Amniotic epithelial cell (primary cell): ENCODE measurements at regions not wholly inside any gene's neighbourhood (a gene's known extent, or its start where the extent isn't known, plus 50 kb on each side); places are given as distances from the start of the nearest gene placed in this dataset.
"Not testable (repeated sequence)": the region's sequence is repeated elsewhere in the genome, so short reads cannot be mapped to it uniquely, and the experiment has no call there.

ENCODE experiments used
- DNase-seq: peaks from one replicate; pipeline ENCODE4 v3.0.0-alpha.2; 2010; ENCODE audit warnings: low read depth

DNA sequence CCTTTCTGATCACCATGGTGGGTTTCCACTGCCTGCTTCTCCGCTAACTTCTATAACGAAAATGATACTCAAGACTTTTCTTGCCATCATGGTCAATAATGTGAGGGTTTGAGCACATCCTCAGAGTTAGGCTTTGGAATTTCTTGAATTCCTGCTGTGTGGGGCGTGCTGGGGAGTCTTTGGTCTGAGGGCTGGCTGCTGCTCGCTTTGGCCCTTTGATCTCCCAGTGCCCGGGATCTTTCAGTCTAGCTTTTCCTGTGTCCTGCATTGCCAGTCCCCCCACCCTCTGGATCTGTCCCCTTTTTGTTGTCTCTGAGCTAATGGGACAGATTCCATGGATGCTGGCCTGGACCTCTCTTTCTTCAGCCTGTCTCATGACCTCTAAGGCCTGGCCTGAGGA lies 182.6 kb downstream of the NPIPA7 start:
- not testable (repeated sequence) for DNase-seq

DNA sequence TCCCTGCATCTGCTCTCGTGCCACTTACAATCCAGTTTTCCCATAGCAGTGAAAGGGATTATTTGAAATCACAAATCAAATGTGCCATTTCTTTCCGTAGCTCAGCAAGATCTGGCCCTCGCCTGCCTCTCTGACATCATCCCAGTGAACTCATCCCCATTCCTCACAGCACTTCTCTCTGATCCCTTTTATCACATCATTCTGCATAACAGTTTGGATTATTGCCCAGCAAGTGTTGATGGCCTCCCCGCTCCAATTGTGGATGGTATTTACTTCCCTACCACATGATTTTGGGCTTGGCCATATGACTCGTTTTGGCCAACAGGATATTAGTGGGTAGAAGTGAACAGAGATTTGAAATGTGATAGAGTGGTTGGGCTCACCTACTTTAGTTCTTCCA lies 185.0 kb downstream of the NPIPA7 start:
- not testable (repeated sequence) for DNase-seq

DNA sequence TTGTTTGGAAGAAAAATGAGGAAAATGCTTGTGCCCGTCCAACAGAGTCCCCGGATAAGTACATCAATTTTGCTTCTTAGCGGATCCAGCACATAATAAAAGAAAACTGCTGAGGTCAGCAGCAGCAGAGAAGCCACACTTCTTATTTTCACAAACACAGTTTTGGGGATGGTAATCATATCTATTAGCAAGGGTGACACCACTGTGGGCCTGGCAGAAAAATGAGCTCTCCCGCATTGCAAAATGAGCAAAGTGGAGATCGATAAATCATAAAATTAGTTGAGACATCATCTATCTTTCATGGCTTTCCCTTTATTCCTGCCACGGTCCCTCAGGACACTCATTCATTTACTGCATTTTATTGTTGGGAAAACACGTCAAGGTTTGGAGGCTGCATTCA lies 186.4 kb downstream of the NPIPA7 start:
- not testable (repeated sequence) for DNase-seq

DNA sequence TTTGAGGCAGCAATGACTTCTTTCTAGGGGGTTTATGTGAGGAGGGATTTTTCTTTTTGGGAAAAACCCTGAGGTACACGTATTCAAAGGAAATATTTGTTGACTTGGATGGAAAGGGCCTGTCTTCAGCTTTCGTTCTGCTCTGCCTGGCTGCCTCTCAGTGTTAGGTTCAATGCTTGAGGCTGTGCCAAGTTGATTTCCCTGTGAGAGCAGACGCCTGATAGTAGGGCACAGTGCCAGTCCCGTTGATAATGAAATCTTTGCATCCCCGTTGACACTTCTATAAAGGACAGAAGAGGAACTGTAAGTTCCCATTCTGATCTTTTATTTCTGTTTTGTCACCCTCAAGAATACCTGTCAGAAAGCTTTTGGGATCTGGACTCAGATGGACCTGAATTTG lies 191.1 kb downstream of the NPIPA7 start:
- not testable (repeated sequence) for DNase-seq

DNA sequence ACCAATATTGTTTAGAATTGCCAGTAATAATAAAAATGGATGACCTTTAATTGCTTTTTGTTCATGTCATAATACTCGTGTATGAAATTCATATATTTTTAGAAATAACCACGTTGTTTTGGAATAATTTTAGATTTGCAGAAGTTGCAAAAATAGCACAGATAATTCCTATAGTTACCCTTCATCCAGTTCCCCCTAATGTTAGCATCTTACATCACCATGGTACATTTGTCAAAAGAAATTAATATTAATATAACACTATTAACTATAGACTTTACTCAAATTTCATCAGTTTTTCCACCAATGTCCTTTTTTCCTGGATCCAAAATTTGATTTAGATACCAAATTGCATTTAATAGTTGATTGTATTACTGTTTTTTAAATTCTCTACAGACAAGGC lies 191.9 kb downstream of the NPIPA7 start:
- DNase-seq, result not testable (repeated sequence)

DNA sequence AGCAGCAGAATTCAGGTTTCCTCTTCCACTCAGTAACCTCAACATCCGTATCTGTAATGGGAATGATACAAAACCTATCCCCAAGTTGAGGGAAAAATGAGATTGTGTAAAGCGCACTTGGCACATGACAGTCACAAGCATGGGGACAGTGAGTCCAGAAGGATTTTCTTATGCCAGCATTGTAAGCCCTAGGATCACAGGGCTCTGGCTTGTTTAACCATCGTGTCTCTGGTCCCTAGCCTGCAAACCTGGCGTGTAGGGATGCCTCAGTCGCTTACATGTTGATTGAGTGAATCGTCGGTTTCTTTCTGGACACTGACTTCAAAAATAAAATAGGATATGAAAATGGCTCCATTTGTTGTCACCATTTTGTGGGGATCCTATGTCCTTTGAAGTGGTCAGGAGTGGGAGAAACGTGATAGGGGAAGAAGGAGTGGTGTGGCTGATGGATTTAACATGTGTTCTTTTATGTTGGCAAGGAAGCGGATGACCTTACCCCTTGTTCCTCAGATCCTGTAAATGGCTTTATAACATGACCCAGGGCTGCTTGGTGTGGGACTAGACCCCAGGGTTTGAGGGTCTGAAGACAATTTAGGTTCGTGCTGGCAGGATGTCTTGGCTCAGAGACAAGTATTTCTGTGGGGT lies 193.3 kb downstream of the NPIPA7 start:
- DNase-seq, result not testable (repeated sequence)

DNA sequence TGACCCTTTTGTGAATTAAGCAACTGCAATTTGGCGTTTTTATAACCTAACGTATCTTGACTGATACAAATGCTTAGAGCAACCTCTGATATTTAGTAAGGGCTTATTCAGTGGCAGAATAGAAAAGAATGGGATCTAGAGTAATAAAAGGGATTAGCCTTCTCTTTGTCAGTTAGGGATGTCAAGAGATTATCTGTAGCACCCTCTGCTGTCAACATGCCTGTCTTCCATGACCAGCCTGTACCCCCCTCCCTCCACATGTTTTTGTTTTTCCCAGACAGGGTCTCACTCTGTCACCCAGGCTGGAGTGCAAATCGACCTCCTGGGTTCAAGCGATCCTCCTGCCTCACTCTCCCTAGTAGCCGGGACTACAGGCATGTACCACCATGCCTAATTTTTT lies 198.1 kb downstream of the NPIPA7 start:
- not testable (repeated sequence) for DNase-seq

DNA sequence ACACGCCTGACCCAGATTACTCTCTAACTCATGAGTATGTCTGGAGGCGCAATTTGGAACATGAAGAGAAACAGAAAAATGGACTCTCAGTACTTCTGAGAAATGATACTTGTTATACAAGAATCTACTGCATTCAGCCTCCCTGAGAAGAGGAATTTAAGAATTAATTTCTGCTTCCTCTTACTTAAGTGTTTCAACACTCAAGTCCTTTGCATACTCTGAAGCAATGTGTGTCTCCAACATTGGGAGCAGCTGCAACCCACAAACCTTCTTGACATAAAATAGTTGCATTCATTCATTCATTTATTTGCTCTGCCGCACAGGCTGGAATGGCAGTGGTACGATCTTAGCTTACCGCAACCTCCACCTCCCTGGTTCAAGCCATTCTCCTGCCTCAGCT lies 199.8 kb downstream of the NPIPA7 start:
- no peak for DNase-seq

DNA sequence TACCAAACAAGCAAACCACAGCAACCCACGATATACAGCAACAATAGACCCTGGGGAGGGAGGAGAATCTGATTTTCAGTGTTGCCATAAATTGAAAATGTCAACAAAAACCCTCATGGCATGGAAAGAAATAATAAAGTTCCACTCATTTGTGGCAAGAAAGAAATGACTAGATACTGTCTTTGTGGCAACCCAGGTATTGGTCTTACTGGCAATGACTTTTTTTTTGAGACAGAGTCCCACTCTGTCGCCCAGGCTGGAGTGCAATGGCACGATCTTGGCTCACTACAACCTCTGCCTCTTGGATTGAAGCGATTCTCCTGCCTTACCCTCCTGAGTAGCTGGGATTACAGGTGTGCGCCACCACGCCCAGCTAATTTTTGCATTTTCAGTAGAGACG lies 204.0 kb downstream of the NPIPA7 start:
- not testable (repeated sequence) for DNase-seq

DNA sequence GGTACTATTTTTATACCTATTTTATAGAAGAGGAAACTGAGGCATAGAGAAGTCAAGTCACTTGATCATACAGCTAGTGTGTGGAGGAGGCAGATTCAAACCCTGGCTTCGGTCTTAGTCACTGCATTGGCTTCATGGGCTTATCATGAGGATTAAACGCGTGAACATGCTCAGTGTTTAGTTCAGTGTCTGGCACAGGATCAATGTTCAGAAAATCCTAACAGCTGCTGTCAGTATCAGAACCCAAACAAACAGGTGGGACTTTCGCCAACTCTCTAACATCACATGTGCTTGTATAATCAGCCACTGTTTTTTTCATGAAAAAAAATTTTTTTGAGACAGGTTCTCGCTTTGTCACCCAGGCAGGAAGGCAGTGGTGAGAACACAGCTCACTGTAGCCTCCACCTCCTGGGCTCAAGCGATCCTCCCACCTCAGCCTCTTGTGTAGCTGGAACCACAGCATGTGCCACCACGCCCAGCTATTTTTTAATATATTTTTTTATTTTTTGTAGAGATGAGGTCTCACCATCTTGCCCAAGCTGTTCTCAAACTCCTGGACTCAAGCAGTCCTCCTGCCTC lies 207.2 kb downstream of the NPIPA7 start:
- not testable (repeated sequence) for DNase-seq

DNA sequence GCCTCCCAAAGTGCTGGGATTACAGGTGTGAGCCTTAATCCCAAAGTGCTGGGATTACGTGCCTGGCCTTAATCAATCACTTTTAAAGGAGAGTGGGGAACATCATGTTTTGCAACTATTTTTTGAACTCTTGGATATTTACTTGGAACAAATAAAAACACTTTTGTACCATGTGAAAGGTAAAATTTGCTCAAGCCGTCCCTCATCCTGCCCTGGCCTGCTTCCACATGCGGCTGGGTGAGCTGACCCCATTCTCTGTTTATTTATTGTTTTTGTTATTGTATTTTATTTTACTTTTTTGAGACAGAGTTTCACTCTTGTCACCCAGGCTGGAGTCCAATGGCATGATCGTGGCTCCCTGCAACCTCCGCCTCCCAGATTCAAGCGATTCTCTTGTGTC lies 208.0 kb downstream of the NPIPA7 start:
- not testable (repeated sequence) for DNase-seq

DNA sequence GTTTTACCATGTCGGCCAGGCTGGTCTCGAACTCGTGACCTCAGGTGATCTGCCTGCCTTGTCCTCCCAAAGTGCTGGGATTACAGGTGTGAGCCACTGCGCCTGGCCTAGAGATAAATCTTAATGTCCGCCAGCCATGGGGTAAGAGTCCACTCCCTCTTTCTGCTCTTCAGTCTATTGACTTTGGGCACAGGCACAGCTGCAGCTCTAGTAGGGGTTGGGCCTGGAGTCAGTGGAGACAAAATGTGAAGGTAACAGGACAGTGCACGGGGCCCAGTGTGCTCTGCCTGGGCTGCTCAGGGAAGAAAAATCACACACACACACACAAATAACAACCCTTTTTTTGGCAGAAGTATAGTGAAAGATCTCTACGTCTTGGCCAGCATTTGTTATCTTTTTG lies 209.5 kb downstream of the NPIPA7 start:
- DNase-seq, result not testable (repeated sequence)

DNA sequence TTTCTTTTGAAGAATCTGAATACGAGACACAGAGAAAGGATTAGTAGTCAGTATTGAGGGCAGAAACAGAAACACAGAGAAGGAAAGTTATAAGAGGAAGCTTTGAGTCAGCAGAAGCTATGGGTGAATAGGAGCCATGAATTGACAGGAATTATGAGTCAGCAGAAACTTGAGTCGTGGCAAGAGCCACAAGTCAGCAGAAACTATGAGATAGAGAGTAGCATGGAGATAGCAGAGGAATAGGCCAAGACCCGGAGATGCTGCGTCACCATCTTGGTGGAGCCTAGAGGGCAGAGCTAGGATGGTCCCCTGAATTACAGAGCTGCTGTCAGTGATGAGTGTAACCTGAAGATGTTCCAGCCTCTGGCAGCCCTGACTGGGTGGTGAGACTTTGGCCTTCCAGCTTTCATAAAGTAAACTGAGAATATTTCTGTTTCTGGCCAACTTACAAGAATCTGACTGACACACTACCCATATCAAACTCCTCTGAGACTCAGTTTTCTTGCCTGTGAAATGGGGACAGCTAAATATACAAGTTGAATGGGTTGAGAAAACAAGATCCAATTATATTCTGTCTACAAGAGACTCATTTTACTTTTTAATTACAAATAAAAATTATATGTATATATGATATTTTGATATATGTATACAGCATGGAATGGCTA lies 211.8 kb downstream of the NPIPA7 start:
- DNase-seq, result not testable (repeated sequence)

DNA sequence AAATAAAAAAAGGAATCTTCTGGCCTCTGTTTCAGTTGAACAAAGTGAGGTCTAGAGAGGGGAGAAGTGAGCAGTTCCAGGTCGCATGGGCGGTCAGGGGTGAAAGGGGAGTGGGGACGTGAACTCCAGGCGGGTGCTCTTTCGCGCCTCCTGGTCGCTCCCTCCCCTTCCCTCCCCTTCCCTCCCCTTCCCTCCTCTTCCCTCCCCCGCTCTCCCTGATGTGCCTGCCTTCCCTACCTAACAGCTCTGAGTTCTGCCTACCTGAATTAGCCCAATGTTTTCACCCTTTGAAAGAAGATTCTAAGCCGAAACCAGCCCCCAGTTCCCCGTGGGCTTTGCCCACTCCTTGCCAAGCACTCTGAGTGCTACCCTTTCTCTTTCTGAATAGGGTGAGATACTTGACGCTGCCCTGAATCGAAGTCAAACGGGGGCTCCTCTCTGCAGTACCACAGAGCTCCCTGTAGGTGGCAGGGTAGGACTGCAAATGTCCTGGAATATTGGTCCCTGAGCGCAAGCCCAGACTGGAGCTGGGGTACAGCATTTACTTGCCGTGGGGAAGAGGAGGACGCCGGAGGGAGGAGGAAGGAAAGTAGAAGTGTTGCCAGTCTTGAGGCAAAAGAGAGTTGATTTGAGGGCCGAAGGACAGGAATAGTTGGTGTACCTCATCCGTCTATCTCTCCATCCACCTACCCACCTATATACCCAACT lies 214.4 kb downstream of the NPIPA7 start:
- not testable (repeated sequence) for DNase-seq

DNA sequence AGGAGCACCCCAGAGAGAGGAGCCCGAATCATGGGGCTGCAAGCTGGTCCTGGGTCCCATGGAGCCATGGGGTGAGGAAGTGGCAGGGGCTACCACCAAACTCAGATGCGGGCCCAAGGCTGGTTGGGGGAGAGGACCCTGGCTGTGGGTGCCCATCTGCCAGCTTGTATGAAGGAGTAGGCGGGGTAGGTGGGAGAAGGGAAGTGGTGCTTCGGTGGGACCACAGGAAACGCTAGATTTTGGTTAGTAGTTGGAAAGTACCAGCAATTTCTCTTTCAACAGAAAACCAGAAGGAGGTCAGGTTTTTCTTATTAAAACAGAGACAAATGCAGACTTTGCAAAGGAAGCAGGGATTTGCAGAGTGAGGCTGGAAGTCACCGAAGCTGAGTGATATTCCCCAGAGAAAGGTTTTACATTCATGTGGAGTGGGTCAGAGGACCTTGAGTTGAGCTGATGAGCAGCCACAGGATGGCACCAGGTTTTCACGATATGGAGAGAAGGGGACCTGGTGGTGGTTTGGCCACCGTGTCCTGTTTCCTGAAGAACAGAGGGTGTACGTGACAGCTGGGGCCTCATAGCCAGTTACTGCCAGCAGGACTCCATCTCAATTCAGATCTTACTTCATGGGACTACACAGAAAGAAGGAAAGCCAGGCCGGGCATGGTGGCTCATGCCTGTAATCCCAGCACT lies 216.2 kb downstream of the NPIPA7 start:
- not testable (repeated sequence) for DNase-seq

DNA sequence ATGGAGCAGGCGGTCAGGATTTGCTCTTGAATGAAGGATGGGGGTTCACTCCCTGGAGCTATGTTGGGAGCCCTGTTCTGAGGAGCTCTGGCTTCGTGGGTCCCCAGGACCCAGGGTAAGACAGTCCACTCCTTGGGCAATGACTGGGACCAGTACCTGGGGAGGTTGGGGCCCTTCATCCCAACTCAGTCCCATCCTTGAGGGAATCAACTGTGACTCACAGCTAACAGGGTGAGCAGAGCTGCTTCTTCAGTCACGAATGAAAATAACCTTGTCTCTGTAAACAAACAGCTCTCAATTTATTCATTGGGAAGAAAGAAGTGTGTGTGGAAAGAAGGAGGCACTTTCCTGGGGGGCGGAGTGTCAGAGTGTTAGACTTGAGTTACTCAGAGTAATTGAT lies 222.3 kb downstream of the NPIPA7 start:
- DNase-seq, result not testable (repeated sequence)

DNA sequence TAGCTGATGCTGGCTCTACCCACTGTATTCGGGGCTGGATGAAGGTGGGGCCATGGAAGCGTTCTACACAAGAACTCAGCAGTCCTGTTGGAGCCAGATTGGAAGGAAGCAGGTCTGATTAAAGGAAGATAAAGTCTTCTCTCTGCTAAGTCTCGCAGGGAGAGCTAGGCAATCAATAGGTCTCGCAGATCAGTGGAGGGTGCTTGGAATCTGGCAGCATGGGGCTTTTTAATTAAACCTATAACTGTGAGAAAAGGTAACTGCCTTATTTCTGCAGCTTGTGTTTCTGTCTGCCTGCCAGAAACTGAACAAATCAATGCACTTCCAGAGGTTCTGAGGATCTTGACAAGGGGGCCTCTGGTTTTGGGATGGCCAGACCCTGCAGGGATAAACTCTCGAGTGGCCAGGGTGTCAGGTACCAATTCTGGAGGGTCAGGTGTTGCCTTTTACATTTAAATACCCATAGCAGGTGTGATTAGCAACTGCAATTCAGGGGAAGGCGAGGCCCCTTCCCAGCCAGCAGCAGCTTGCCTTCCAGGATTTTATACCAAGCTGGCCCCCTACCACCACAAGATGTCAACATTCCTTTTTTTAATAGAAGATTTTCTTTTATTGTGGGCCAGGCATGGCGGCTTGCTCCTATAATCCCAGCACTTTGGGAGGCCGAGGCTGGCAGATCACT lies 228.6 kb downstream of the NPIPA7 start:
- not testable (repeated sequence) for DNase-seq

DNA sequence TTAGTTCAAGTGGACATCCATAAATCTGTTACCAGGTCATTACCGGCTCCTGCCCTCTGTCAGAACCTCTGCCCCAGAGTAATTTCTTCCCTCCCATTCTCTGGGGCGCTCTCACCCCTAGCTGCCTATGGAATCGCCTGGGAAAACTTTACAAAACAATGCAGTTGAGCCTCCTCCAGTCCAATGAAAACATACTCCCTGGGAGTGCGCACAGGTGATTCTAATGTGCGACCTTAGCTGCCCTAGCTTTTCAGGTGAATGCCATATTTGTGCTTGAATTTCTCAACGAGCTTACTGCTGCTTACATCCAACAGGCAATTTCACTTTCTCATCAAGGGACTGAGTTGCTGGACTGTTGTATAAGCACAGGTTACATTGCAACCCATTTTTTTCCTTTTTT lies 230.7 kb downstream of the NPIPA7 start:
- DNase-seq, result not testable (repeated sequence)

DNA sequence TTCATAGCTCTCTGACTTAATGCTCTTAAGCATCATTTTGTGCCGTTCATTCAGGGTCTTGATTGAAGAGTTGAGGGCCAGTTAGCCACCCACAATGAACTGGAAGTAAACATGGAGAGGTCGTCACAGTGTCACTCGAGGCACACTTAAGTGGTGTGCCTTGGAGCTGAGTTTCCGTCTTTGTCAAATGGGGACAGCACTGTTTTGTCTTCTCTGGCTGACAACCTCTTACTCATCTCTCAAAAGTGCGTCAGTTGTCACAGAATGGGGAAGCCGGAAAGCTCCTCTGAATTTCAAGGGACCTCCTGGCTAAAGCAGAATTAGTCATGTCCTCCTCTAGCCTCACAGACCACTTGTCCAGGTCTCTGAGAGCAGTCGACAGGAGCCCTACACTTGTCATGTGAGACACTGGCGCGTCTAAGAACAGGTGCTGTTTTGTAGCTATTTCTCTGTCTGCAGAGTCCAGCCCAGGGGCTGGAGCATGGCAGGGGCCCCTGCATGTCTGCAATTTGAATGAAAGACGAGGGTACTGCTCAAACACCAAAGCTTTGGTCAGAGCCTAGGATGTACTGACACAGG lies 231.5 kb downstream of the NPIPA7 start:
- DNase-seq, result not testable (repeated sequence)

DNA sequence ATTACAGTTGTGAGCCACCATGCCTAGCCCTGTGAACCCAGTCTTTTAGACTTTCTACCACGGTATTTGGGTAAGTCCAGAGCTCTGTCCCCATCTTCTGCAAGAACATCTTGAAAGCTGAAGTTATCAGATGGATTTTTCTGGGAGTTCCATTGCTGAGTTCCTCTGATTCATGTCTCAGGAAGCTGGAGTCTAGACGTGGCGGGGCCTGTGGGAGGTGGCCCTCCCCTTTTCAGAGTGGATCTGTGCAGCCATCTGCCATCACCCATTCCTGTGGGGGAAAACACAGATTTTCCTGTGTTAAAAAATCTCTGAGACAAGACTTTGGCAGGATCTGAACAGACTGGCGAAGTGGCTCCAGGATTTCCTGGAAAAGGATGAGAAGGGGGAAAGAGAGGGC lies 234.3 kb downstream of the NPIPA7 start:
- DNase-seq, result not testable (repeated sequence)

DNA sequence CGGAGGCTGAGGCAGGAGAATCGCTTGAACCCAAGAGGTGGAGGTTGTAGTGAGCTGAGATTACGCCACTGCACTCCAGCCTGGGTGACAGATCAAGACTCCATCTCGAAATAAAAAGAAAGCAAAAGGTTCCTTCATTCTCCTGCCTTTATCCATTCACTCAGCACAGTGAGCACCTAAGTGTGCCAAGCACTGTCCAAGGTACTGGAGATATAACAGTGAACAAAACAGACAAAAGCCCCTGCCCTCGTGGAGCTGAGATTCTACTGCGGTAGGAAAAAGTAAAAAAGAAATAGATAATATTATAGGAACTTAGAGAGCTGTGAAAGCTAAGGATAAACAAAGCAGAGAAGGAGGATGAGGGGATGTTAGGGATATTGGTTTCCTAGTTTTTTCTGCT lies 235.5 kb downstream of the NPIPA7 start:
- not testable (repeated sequence) for DNase-seq
